KMS-11 (cell line): ENCODE measurements at regions not wholly inside any gene's neighbourhood (a gene's known extent, or its start where the extent isn't known, plus 50 kb on each side); places are given as distances from the start of the nearest gene placed in this dataset.
"Not testable (repeated sequence)": the region's sequence is repeated elsewhere in the genome, so short reads cannot be mapped to it uniquely, and the experiment has no call there.

Source experiments
- H2AFZ ChIP-seq: fragments of 200-600 bp; sonication (generic); 2 replicates; pipeline ENCODE4 v1.6.1; 2016; ENCODE audit warnings: antibody characterized with exemption, mixed run types, low read depth
- H3K27ac ChIP-seq: fragments of 200-600 bp; sonication (generic); 2 replicates; pipeline ENCODE4 v1.6.1; 2016; ENCODE audit warnings: mild to moderate bottlenecking, mixed run types
- H3K27me3 ChIP-seq: fragments of 200-600 bp; sonication (generic); 2 replicates; pipeline ENCODE4 v1.6.1; 2017; ENCODE audit warnings: mild to moderate bottlenecking, low read depth, mixed run types, moderate library complexity; ENCODE audit not compliant: insufficient read depth
- H3K36me3 ChIP-seq: fragments of 200-600 bp; sonication (generic); 2 replicates; pipeline ENCODE4 v1.6.1; 2017; ENCODE audit warnings: mild to moderate bottlenecking, mixed run types; ENCODE audit not compliant: insufficient read depth
- H3K4me1 ChIP-seq: fragments of 200-600 bp; sonication (generic); 2 replicates; pipeline ENCODE4 v1.6.1; 2016; ENCODE audit warnings: mild to moderate bottlenecking, low read depth, mixed run types; ENCODE audit not compliant: poor library complexity, severe bottlenecking
- H3K4me2 ChIP-seq: fragments of 200-600 bp; sonication (generic); 2 replicates; pipeline ENCODE4 v1.7.0; 2016; ENCODE audit warnings: mild to moderate bottlenecking, mixed run types
- H3K4me3 ChIP-seq: fragments of 200-600 bp; sonication (generic); IDR thresholded peaks from 2 replicates; pipeline ENCODE4 v1.6.1; 2017; ENCODE audit warnings: low read depth, low read length, mixed read lengths; ENCODE audit not compliant: insufficient read depth
- H3K79me2 ChIP-seq: fragments of 200-600 bp; sonication (generic); 2 replicates; pipeline ENCODE4 v1.6.1; 2016; ENCODE audit warnings: low read depth, mixed run types; ENCODE audit not compliant: insufficient read depth
- H3K9ac ChIP-seq: fragments of 200-600 bp; sonication (generic); 2 replicates; pipeline ENCODE4 v1.6.1; 2016; ENCODE audit warnings: mild to moderate bottlenecking, mixed run types
- H4K20me1 ChIP-seq: fragments of 200-600 bp; sonication (generic); 2 replicates; pipeline ENCODE4 v1.6.1; 2016; ENCODE audit warnings: mild to moderate bottlenecking, mixed run types; ENCODE audit not compliant: insufficient read depth
- CTCF ChIP-seq: fragments of 200-600 bp; sonication (generic); conservative IDR thresholded peaks from 2 replicates; pipeline ENCODE4 v1.6.1; 2017; ENCODE audit warnings: low read depth, mild to moderate bottlenecking, antibody characterized with exemption, low read length, moderate library complexity, mixed read lengths

- no peak for TF ChIP-seq CTCF
- H3K9ac ChIP-seq: no peak overlapping the region
- H3K4me1 ChIP-seq: no peaks in the 10 kb centered on the region
Measured at GRCh38 chr14:39668449-39668848, 236.2 kb upstream of the FBXO33 start.

DNA sequence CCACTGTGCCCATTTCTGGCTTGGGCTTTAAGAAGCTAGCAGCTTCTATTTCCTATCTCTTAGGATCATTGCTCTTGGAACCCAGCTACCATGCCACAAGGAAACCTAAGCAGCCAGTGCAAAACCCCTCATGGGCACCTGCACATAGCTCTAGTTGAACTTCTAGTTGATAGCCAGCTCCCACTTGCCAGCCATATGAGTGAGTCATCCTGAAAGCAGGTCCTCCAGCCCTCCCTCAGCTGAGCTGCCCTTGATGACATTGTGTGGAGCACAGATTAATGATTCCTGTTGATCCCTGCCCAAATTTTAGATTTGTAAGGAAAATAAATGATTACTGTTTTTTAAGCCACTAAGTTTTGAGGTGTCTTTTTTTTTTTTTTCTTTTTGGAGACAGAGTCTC is 234.2 kb upstream of the FBXO33 start:
- Histone ChIP-seq H2AFZ (no peak overlapping the region), H3K4me1 (no peaks in the 10 kb centered on the region), H3K4me2 (no peak overlapping the region), H3K27me3 (no peaks in the 10 kb centered on the region), H4K20me1 (no peaks in the 10 kb centered on the region), H3K9ac (no peak overlapping the region), H3K27ac (no peak overlapping the region), H3K4me3 (no peak overlapping the region), H3K36me3 (no peaks in the 10 kb centered on the region), H3K79me2 (no peaks in the 10 kb centered on the region)
- TF ChIP-seq CTCF: no peak

More at GRCh38 chr14:39668449-39668848, 236.2 kb upstream of the FBXO33 start:
- Histone ChIP-seq H3K79me2 (no peaks in the 10 kb centered on the region), H3K4me3 (no peak overlapping the region), H3K4me2 (no peak overlapping the region), H3K27me3 (no peaks in the 10 kb centered on the region), H3K27ac (no peak overlapping the region), H2AFZ (no peak overlapping the region), H4K20me1 (no peaks in the 10 kb centered on the region), H3K36me3 (no peaks in the 10 kb centered on the region)

DNA sequence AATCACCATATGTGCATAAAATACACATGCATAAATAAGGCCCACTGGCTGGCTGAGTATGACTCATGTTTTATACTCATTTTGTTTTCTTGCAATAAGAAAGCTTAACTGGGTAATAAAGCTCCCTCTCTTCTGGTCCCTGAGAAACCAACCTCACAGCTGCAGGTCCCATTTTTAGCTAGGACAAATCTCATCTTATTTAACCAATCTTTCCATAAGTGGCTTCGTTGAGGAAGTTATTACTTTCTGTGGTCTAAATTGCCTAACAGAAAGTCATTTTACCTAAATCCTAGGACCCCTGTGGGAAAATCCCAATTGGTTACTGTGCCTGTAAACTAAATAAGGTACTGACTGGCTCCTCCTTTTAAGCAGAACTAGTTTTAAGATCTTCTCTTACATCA is 232.8 kb upstream of the FBXO33 start:
- H3K27me3 ChIP-seq: no peaks in the 10 kb centered on the region
- H4K20me1 ChIP-seq: no peaks in the 10 kb centered on the region
- no peak overlapping the region for H3K4me2 ChIP-seq
- H3K27ac ChIP-seq: no peak overlapping the region
- H3K9ac ChIP-seq: no peak overlapping the region
- no peaks in the 10 kb centered on the region for H3K4me1 ChIP-seq
- H3K79me2 ChIP-seq: no peaks in the 10 kb centered on the region
- no peaks in the 10 kb centered on the region for H3K36me3 ChIP-seq
- H3K4me3 ChIP-seq: no peak overlapping the region
- TF ChIP-seq CTCF: no peak
- H2AFZ ChIP-seq: no peak overlapping the region

DNA sequence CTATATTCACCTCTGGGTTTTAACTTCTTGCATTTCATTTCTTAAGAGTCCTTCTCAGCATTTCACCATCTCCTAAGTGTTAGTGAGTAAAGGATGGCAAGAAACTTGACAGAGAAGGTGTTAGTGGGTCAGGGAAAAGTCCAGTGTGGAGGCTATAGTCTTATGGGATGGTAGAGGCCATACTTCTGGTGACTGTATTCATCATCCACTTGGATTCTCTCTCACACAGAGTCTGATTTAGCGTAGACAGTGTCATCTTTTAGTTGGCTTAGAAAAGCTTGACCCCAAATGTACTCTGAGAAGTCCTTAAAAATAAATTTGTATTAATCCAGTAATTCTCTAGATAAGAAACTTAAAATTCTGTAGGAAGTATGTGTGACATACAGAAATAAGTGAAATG is 232.4 kb upstream of the FBXO33 start:
- Histone ChIP-seq H3K79me2 (no peaks in the 10 kb centered on the region), H4K20me1 (no peaks in the 10 kb centered on the region), H3K27me3 (no peaks in the 10 kb centered on the region), H2AFZ (no peak overlapping the region), H3K4me3 (no peak overlapping the region), H3K4me2 (no peak overlapping the region), H3K4me1 (no peaks in the 10 kb centered on the region), H3K36me3 (no peaks in the 10 kb centered on the region), H3K27ac (no peak overlapping the region), H3K9ac (no peak overlapping the region)
- TF ChIP-seq CTCF: no peak

DNA sequence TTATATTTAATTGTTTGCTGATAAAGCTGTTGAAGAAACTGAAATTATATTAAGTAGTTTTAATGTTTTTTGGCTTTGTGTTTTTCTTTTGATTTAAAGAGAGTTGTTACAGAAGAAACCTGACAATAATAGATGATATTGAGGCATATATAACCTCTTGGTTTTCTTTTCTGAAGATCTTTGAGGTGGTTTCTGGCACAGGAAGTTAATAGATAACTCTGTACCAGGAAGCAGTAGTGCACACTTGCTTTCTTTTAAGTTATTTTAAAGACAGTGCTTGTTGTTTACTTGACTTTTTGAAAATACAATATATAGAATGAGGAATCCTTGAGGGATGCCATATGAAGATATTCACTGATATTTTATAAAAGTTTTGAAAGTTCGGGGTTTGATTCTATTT is 209.0 kb upstream of the FBXO33 start:
- Histone ChIP-seq H3K27ac (no peak overlapping the region), H3K4me3 (no peak overlapping the region), H3K79me2 (no peaks in the 10 kb centered on the region), H3K4me2 (no peak overlapping the region), H2AFZ (no peak overlapping the region), H3K9ac (no peak overlapping the region), H3K27me3 (no peaks in the 10 kb centered on the region), H3K36me3 (no peaks in the 10 kb centered on the region), H3K4me1 (no peaks in the 10 kb centered on the region), H4K20me1 (no peaks in the 10 kb centered on the region)
- no peak for TF ChIP-seq CTCF

DNA sequence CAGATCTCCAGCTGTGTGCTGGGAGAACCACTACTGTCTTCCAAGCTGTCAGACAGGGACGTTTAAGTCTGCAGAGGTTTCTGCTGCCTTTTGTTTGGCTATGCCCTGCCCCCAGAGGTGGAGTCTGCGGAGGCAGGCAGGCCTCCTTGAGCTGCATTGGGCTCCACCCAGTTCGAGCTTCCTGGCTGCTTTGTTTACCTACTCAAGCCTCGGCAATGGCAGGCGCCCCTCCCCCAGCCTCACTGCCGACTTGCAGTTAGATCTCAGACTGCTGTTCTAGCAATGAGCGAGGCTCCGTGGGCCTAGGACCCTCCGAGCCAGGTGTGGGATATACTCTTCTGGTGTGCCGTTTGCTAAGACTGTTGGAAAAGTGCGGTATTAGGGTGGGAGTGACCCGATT is 206.8 kb upstream of the FBXO33 start:
- not testable (repeated sequence) for H3K4me1 ChIP-seq, H3K36me3 ChIP-seq, H3K27ac ChIP-seq, H4K20me1 ChIP-seq, H3K4me3 ChIP-seq, H3K27me3 ChIP-seq, H3K79me2 ChIP-seq, H3K9ac ChIP-seq, H2AFZ ChIP-seq, H3K4me2 ChIP-seq
